HG02798 (cell line): ENCODE measurements at regions not wholly inside any gene's neighbourhood (a gene's known extent, or its start where the extent isn't known, plus 50 kb on each side); places are given as distances from the start of the nearest gene placed in this dataset.

ENCODE experiments used
- ATAC-seq: cut with Tn5 transposase; IDR thresholded peaks from one replicate; pipeline ENCODE4 v1.9.1; 2021; ENCODE audit warnings: mild to moderate bottlenecking; ENCODE audit not compliant: unreplicated experiment, poor library complexity

GRCh38 chr4:102439236-102439614 is 61.9 kb upstream of the NFKB1 start:
- ATAC-seq: no peak

DNA sequence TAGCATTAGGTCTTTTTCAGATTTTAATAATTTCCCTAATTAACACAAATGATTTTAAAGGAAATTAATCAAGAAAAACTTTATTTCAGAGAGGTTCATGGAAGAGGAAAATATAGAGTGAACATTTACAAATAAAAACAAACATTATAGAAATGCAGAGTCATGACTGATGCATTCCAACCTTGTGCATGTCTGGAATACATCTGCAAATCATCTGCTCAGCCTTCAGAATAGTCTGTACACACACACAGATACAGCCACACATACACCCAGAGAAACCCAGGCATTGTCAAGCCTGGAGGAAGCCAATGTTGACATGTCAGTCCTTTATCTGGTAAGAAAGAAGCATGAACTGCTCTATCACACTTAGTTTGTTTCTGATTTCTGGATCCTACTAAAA is 61.3 kb upstream of the NFKB1 start:
- ATAC-seq: no peak

DNA sequence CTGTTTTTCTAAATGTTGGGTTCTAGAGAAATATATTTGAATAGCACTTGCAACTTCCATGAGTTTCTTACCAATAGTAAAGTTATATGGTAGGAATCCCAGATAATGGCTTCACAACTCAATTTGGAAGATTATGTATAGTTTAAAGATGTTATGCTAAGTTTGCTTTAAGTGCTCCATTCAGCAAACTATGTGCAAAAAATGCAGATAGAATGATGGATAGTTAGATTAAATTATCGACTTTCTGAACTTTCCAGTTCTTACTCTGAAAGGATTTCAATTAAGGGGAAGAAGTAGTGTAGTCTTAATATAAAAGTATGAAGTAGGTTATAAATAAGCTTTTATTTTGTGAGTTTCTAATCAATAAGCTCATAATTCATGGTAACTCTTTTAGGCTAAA is 60.7 kb upstream of the NFKB1 start:
- no peak for ATAC-seq

- ATAC-seq: no peak
Measured at GRCh38 chr4:102441978-102442911, 58.9 kb upstream of the NFKB1 start.

DNA sequence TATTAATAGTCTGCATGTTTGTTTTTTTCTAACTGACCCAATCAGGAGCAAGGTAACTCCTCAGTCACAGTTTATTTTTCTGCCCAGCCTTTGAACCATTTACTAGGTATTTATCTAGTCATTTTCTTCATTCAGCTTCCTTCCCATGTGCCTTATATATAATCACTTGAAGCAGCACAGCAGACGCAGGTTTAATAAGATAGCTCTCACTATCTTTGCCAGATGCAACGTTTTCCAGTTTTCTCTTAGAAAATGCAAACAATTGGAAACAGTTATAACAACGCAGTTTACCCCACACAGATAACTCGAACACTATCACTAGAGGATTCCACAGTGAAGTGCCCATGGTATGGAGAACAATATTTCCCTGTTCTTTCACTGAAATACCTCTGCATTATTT is 56.4 kb upstream of the NFKB1 start:
- ATAC-seq: no peak

DNA sequence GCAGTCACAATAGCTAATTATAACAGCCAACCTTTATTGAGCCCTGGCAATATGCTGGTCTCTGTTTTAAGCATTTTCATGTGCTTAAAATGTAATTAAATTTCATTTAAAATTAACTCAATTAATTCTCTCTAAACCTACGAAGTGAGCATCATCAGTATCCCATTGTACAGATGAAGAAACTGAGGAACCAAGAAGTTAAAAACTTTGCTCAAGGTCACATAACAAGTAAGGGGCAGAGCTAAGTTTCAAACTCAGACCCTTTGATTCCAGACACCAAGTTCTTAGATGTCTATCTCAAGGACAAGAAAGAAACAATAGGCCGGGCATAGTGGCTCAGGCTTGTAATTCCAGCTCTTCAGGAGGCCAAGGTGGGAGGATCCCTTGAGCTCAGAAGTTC is 55.9 kb upstream of the NFKB1 start:
- ATAC-seq: no peak

GRCh38 chr4:102447413-102447812 is 53.7 kb upstream of the NFKB1 start:
- ATAC-seq: no peak

- ATAC-seq: peak; percentile 83
Measured at GRCh38 chr4:102449751-102450352, 51.3 kb upstream of the NFKB1 start.

- no peak for ATAC-seq
Measured at GRCh38 chr4:102451266-102451665, 49.9 kb upstream of the NFKB1 start.
